Smooth muscle cell (in vitro differentiated cells): ENCODE measurements at regions not wholly inside any gene's neighbourhood (a gene's known extent, or its start where the extent isn't known, plus 50 kb on each side); places are given as distances from the start of the nearest gene placed in this dataset.

Experiments
- DNase-seq: peaks from one replicate; lab custom pipeline; 2025; ENCODE audit not compliant: unreplicated experiment; lab: John Stamatoyannopoulos, UW
- H2AFZ ChIP-seq: fragments of 200-600 bp; sonication (generic); 2 replicates; pipeline ENCODE4 v1.6.0; 2016; ENCODE audit warnings: antibody characterized with exemption, low read depth, mild to moderate bottlenecking
- H3F3A ChIP-seq: fragments of 200-600 bp; sonication (generic); 2 replicates; pipeline ENCODE4 v1.6.0; 2017; ENCODE audit warnings: antibody characterized with exemption, low read depth
- H3K27ac ChIP-seq: fragments of 200-600 bp; sonication (generic); 2 replicates; pipeline ENCODE4 v1.5.1; 2016; ENCODE audit warnings: low read depth, mild to moderate bottlenecking
- H3K27me3 ChIP-seq: fragments of 200-600 bp; sonication (generic); 2 replicates; pipeline ENCODE4 v1.6.1; 2016; ENCODE audit warnings: low read depth, mild to moderate bottlenecking
- H3K36me3 ChIP-seq: fragments of 200-600 bp; sonication (generic); 2 replicates; pipeline ENCODE4 v1.5.1; 2016; ENCODE audit warnings: low read depth
- H3K4me1 ChIP-seq: fragments of 200-600 bp; sonication (generic); 2 replicates; pipeline ENCODE4 v1.5.1; 2016; ENCODE audit warnings: low read depth
- H3K4me2 ChIP-seq: fragments of 200-600 bp; sonication (generic); 2 replicates; pipeline ENCODE4 v1.6.0; 2016; ENCODE audit warnings: mild to moderate bottlenecking
- H3K4me3 ChIP-seq: fragments of 200-600 bp; sonication (generic); 2 replicates; pipeline ENCODE4 v1.5.1; 2016; ENCODE audit warnings: mild to moderate bottlenecking
- H3K79me2 ChIP-seq: fragments of 200-600 bp; sonication (generic); 2 replicates; pipeline ENCODE4 v1.6.0; 2016; ENCODE audit warnings: low read depth, mild to moderate bottlenecking
- H3K9ac ChIP-seq: fragments of 200-600 bp; sonication (generic); 2 replicates; pipeline ENCODE4 v1.6.0; 2016; ENCODE audit warnings: low read depth
- H3K9me3 ChIP-seq: fragments of 200-600 bp; sonication (generic); replicated peaks from 2 replicates; pipeline ENCODE4 v1.5.1; 2016; ENCODE audit warnings: low read depth
- H4K20me1 ChIP-seq: fragments of 200-600 bp; sonication (generic); 2 replicates; pipeline ENCODE4 v1.6.0; 2016; ENCODE audit warnings: low read depth
- CTCF ChIP-seq: fragments of 200-600 bp; sonication (generic); IDR thresholded peaks from 2 replicates; pipeline ENCODE4 v1.5.1; 2017; ENCODE audit warnings: borderline replicate concordance, mild to moderate bottlenecking, antibody characterized with exemption; ENCODE audit not compliant: insufficient read depth, poor library complexity, severe bottlenecking
- WGBS: methylation state at CpG from one replicate; pipeline ENCODE4 v1.1.7; 2016; ENCODE audit warnings: low lambda C conversion rate; 5-methylcytosine and 5-hydroxymethylcytosine counted together

- 97% methylated on average over 4 of the region's 4 CpGs for WGBS
- no peaks in the 10 kb centered on the region for H3K27me3 ChIP-seq
- H4K20me1 ChIP-seq: no peaks in the 10 kb centered on the region
- no peaks in the 10 kb centered on the region for H3K9me3 ChIP-seq
- TF ChIP-seq CTCF: no peak
- H3K4me1 ChIP-seq: no peaks in the 10 kb centered on the region
- no peak overlapping the region for H3K4me3 ChIP-seq
- no peaks in the 10 kb centered on the region for H3K79me2 ChIP-seq
- no peak overlapping the region for H3K9ac ChIP-seq
- no peak overlapping the region for H3K27ac ChIP-seq
- H2AFZ ChIP-seq: no peak overlapping the region
- H3K36me3 ChIP-seq: no peaks in the 10 kb centered on the region
- no peak for DNase-seq
- peaks cover 13% of the 10 kb centered on the region for H3F3A ChIP-seq
- no peak overlapping the region for H3K4me2 ChIP-seq
These were observed 57.2 kb upstream of the MED9 start for GRCh38 chr17:17419631-17420030.

- TF ChIP-seq CTCF: no peak
- H3K27ac ChIP-seq: no peak overlapping the region
- H3K4me3 ChIP-seq: no peak overlapping the region
- DNase-seq: no peak
- no peak overlapping the region for H2AFZ ChIP-seq
- no peak overlapping the region for H3K9ac ChIP-seq
- H3K36me3 ChIP-seq: no peaks in the 10 kb centered on the region
- H3K79me2 ChIP-seq: no peaks in the 10 kb centered on the region
- no peak overlapping the region for H3K4me2 ChIP-seq
- H4K20me1 ChIP-seq: no peaks in the 10 kb centered on the region
- no peaks in the 10 kb centered on the region for H3K9me3 ChIP-seq
- no peaks in the 10 kb centered on the region for H3K27me3 ChIP-seq
- H3F3A ChIP-seq: peaks cover 9% of the 10 kb centered on the region
- WGBS: 97% methylated on average over 4 of the region's 4 CpGs
- H3K4me1 ChIP-seq: no peaks in the 10 kb centered on the region
These were observed 56.7 kb upstream of the MED9 start for GRCh38 chr17:17420082-17420481.

DNA sequence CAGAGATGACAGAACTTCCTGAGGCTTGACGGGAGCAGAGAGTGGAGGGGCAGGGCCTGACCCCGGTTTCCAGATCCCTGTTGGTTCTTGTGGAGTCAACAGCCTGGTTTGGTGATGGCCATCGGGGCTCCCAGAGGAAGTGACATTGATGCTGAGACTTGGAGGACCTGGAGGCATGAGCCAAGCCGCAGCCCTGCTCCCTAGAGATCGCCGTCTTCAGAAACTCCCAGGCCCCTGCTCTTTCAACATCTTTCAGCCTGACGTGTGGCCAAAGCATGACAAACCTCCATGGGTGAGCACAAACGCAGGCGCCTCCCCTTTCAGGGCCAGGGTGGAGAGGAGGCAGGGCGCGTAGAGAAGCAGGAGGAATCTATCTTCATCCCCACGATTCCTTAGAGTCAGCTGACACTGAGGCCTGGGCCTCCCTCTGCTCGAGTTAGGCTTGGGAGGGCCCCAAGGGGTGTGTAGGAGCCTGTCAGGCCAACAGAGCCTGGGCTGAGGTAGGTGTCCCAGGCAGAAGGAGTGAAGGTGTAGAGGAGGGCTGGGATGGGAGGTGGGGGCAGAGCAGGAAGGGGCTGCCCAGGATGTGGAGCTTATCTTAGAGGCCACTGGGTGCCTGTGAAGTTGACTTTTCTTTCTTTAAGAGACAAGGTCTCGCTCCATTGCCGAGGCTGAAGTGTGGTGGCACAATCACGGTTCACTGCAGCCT is 56.1 kb upstream of the MED9 start:
- peaks cover 2% of the 10 kb centered on the region for H3F3A ChIP-seq
- H3K27ac ChIP-seq: no peak overlapping the region
- TF ChIP-seq CTCF: no peak
- no peaks in the 10 kb centered on the region for H3K79me2 ChIP-seq
- DNase-seq: no peak
- H3K4me3 ChIP-seq: no peak overlapping the region
- H4K20me1 ChIP-seq: no peaks in the 10 kb centered on the region
- no peak overlapping the region for H3K9ac ChIP-seq
- H2AFZ ChIP-seq: no peak overlapping the region
- H3K27me3 ChIP-seq: no peaks in the 10 kb centered on the region
- H3K36me3 ChIP-seq: no peaks in the 10 kb centered on the region
- WGBS: 88% methylated on average over 16 of the region's 16 CpGs
- H3K4me1 ChIP-seq: no peaks in the 10 kb centered on the region
- no peak overlapping the region for H3K4me2 ChIP-seq
- H3K9me3 ChIP-seq: no peaks in the 10 kb centered on the region
